NCI-H2107 treated with DMSO at 0.1 percent for 48 hours (cell line): ENCODE measurements at regions not wholly inside any gene's neighbourhood (a gene's known extent, or its start where the extent isn't known, plus 50 kb on each side); places are given as distances from the start of the nearest gene placed in this dataset.
A peak's percentile ranks its signal among the peaks of the same experiment; 100 is the strongest.

Experiments
- DNase-seq: peaks from one replicate; lab custom pipeline; 2025; ENCODE audit not compliant: unreplicated experiment; lab: John Stamatoyannopoulos, UW

DNA sequence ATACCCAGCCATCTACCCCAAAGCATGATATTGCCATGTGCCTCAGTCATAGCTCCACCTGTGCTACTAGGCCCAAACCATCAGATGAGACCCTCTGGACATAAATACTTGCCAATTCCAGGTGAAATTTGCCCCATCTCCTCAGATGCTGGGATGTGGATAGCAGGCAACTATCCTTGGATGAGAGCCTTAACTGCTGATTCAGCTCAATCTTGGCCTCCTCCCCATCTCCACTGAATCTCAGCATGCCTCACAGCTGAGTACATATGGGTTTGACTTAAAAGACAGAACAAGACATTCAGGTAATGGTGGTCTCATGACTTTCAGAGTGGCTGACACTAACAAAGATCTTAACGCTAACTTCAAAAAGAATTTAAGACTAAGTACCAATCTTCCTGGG is 50.8 kb upstream of the KLHL13 start:
- DNase-seq = no peak

DNA sequence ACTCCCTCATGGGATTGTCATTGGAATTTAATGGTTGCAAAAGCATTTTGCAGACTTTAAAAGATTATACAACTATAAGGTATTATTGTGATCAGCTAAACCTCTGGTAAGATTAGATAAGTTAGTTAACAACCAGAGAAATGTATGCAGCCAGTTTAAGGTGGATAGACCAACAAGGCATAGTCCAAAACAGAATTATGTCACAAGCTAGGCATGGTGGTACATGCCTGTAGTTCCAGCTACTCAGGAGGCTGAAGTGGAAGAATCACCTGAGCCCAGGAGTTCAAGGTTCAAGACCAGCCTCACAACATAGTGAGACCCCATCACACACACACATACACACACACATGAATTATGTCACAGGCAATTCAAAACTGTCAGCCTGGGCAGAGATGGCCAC is 54.7 kb upstream of the KLHL13 start:
- no peak for DNase-seq

DNA sequence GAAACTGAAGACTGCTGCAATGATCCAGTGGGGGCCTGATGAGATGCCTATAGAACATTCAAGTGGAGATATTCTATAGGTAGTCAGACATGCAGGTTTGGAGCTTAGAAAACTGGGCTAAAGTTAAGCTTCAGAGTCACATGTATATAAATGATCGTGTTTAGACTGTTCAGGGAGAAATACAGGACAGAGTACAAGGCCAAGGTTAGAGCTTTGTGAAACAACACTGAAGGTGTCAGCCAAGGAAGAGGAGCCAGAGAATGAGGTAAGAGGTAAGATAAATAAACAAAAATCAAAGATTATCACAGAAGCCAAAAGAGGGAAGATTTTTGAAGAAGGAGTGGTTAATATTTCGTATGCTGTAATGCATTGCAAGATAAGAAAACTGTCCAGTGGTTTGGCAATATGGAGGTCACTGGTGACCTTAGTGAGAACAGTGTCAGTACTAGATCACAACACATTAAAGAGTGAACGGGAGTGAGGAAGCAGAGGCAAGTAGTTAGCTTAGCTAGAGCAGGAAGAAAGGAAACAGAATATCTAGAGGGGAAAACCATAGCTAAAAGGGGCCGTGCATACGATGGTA is 58.0 kb upstream of the KLHL13 start:
- DNase-seq = no peak

DNA sequence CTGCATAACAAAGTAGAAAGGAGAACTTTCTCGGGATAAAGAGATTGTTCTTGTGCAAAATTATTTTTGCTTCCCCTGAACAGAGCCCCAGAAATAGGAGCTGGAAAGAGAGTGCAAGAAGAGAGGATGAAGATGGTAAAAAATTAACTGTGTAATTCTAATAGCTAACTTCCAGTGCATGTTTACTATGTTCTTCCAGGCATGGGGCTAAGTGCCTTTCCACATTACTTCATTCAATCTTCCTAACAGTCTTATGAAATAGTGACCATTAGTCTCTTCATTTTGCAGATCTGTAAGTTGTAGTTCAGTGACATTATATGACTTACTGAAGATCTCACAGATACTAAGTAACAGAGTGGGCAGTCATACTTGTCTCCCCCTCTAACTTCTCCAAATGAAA is 61.1 kb upstream of the KLHL13 start:
- DNase-seq = no peak

DNA sequence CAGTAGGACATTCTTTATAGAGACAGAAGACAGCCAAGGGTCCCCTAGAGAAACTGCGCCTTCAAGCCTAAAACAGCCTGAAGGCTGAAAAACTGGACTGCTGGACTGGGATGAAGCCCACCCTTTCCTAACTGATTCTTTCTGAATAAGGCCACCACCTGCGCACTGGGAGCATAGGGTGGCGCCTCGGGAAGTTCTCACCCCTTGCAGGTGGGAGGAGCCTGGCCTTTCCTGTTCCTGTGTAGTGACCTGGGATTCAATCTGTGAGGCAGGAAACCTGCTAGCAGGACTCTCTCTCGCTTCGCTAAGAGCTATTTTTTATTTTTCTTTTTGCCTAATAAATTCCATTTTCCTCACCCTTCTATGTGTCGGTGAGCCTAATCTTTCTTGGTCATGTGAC is 61.8 kb upstream of the KLHL13 start:
- DNase-seq = no peak

DNA sequence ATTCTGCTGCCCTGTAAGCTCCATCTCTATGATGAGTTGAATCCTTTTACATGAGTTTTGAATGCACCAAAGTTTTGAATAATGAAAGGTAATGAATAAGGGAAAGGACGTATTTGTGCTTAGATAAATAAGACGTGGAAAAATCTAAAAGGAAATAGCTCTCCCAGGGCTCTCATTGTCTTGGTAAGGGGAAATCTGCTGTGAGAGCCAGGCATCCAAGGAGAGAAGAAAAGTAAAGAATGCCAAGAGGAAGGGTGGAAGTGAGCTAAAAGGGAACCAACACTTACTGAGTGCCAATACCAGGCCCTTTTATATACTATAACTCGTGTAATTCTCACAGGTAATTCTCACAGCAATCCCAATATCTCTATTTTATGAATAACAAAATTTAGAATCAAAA is 62.6 kb upstream of the KLHL13 start:
- no peak for DNase-seq

DNA sequence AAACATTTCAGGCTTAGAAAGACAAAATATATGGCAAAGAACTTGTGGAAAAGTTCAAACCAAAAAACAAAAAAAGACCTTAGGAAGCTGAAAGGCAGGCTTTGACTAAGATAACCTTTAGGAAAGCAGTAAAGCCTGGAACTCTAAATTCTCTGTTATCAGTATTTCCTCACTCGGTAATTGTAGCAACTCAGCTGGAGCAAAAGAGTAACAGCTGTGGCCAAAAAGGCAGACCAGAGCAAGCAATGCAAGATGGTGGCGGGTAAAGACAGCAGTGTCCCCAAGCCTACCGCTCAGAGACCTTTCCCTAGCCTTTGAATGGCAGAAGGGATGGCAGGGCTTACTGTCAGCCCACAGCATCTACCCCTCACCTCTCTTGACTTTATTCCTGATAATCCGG is 63.1 kb upstream of the KLHL13 start:
- DNase-seq = no peak

DNA sequence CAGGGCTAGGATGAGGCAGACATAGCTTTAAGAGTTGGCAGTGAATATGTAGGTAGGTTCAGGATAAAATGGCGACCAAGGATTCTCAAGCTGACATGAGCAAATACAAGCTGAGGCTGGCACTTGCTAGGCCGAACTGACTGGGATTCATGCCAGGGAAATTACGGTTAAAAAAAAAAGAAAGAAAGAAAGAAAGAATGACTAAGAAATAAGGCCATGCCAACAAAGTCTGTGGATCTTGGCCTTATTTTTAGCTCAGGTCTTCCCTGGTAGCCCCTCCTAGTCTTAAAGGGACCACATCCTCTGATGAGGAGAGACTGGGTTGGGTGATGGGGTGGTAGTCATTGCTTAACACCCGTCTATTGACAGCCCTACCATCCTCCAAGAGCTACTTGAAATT is 64.4 kb upstream of the KLHL13 start:
- DNase-seq = no peak

DNA sequence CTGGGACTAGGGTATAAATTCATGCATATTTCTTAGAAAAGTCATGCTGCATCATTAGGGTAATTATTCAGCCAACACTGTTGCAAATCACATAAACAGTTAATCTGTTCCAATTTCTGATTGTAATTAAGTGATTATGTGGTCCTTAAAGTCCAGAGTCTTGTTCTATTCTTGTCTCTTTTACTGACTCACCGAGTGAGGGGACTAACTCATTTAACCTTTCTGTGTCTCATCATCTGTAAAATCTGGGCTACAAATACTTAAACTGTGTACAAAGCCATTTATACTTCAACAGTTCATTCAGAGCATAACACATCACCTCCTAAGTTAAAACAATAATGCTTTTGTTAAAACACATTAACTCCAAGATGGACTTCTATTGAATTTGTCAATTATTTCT is 65.4 kb upstream of the KLHL13 start:
- no peak for DNase-seq

DNA sequence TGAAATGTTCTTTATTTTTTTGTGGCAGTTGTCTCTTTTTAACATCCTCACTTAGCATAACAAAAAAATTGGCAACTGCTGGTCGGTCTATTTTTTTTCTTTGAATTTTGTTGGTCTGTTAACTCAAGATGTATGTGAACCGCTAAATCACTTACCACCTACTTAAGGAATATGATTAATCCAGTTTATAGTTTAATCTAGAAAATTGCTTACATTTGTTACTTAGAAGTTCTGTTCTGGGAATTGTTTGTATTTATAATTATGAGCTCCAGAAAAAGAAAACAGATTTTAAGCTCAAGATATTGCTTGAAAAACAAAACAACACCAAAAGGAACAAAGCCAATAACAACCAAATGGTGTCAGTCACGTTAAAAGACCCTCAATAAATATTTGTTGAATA is 66.1 kb upstream of the KLHL13 start:
- DNase-seq = no peak

DNA sequence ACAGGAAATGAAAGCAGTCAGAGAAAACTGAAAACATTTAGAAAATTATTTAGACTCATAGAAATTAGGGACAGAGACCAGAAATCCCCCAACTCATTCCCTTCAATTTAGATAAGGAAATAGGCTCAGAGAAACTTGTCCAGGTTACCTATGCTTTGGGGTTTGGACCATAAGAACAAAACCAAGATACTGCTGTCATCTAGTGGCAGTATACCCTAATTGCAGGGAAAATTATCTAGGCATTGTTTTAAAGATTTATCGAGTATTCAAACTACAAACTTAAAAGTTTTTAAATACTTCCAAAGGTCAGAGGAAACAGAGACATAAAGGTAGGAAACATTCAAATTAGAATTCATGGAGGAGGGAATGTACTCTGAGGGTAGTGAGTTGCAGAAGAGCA is 67.0 kb upstream of the KLHL13 start:
- DNase-seq = no peak

DNA sequence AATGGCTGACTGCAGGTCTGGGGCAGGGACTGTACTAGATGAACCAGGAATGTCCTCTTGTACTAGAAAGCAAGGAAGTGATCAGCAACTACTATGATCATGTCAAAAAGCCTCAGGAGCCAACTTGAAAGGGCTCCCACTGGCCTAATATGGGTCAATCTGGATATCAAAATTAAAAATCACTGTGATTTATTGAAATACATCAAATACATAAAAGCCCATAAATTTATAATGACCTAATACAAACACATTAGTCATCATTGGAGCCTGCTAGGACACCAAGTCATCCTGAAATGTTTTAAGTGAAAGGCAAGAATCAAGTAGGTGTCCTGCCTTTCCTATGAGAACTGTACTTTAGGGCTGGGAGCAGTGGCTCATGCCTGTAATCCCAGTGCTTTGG is 70.5 kb upstream of the KLHL13 start:
- no peak for DNase-seq

DNA sequence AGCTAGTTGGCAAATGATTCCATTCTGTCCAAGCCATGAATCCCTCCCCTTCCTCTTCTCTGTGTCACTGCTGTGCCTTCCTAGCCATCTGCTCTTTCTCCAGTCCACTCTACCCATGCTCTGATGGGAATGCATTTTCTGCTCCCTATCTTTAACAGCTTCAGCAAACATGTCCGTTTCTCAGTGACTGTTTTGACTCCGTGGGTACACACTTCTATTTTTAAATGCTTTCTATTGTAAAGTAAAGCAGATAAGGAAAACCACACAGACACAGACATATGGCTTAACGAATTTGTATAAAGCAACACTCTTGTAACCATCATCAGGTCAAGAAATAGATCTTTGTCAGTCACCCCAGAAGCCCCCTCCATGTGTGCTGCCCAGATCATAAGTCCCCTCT is 72.4 kb upstream of the KLHL13 start:
- DNase-seq = peak; percentile 37

DNA sequence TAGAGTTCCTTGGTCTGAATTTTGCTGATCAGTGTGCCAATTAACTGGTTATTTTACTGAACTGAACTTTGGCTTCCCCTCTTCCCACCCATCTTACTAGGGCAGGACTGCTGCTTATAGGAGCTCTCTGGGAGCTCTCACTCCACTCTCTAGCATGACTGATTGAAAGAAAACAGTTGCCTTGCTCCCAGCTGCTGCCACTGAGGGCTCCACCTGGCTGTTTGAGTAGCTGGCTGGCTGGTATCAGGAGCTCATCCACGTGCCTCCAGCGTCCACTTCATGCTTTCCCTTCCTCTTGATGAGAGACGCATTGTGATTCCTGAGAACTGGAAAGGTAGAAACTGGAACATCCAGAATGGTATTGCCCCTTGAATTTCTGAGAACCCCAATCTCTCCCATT is 73.0 kb upstream of the KLHL13 start:
- DNase-seq = peak; percentile 77

DNA sequence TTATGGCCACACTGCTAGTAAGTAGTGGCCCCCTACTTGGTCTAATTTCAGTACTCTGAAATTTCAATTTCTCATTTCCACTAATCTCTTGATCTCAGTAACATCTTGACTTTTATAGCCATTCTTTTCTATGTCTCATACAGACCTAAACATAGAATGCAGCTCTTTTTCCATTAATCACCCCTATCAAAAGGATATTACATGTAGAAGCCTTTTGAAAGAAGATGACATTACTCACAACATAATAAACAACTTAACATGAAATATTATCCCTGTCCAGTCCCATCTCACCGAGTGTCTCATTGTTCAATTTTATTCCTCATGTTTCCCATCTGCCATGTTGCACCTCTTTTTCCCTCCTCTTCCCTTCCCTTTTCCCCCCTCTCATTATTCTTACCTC is 81.1 kb upstream of the KLHL13 start:
- no peak for DNase-seq

DNA sequence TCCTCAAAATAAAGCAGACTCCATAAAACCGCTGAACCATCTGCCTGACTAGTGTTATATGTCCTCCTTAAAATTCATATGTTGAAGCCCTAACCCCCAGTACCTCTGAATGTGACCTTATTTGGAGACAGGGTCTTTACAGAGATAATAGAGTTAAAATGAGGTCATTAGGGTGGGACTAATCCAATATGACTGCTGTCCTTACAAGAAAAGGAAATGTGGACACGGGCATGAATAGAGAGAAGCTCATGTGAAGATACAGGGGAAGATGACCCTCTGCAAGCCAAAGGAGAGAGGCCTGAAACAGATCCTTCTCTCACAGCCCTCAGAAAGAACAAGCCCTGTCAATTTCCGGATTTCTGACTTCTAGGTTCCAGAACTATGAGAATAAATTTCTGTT is 82.0 kb upstream of the KLHL13 start:
- no peak for DNase-seq

DNA sequence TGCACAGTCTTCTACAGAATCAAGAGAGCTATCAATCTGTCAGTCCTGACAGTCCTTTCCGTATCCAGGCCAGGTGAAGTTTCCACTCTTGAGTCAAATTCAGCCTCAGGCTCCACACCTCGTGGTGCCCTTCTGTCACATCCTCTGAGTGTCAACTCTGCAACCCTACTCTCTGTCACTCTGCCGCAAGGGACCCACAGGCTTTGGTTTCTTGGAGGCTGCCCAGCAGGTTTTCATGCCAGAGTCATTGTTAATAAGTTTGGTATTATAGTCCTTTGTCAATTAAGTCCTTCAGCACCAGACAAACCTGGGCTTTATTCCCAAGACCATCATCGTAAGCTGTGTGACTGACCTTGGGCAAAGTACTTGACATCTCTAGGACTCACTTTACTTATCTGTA is 83.4 kb upstream of the KLHL13 start:
- DNase-seq = no peak

DNA sequence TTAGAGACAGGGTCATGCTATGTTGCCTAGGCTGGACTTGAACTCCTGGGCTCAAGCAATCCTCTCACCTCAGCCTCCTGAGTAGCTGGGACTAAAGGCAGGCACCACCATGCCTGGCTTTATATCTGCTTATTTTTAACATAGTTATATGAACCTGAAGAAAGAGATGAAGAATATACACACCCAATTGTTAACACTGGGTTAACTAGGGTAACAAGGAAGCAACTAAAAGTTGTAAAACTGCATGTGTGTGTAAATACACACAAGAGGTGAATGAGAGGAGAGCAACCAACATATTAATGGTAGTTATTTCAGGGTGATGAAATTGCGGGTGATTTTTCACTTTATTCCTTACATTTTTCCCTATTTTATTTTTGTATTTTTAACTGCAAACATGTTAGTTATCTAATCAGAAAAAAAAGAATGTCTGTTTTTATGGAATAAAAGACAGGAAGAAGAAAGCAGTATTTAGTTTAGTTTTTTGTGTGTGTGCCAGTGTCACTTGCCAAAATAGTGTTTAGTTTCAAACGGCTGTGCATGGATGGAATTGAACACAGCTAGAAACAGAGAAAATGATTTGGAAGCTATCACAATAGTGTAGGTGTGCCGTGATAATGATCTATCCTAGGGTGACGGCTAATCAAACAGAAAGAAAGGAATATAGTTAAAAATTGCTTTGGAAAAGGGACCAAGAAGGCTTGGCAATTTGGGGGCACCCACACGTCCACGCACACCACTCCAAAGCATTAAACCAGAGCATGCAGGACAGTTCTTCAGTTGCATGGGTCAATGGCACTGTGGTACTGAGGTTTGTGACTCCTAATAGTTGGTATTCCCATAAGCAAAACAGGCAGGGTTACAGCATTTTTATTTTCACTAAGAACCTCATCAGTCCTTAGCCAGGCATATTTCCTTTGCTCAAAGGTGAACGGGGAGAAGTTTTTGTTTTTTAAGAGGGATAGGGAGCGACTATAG is 89.1 kb upstream of the KLHL13 start:
- no peak for DNase-seq

DNA sequence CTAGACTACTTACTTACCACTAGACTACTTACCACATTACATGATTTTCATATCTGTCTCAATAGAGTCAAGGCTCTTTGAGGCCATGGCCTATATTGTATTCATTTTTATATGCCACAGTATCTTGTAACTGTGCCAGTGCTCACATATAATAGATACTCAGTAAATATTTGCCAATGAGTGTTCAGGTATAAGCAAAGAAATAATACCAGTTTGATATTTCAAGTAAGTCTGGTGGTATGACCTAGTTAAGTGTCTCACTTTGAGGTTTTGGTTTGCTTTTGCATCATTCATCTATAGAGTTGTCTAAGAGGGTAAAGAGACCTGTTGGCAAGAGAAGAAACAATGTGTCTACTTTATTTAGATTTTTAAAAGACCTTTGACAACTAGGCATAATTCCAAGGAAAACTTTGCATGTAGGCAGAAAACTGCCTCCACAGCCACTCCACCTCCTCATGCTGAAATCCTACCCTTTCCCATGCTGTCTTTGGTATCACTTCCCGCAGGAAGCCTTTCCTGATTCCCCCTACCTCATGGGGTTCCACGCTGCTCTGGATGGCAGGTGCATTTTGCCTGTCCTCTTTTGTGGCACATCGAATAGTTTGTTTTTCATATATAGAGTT is 91.3 kb upstream of the KLHL13 start:
- peak; percentile 93 for DNase-seq

DNA sequence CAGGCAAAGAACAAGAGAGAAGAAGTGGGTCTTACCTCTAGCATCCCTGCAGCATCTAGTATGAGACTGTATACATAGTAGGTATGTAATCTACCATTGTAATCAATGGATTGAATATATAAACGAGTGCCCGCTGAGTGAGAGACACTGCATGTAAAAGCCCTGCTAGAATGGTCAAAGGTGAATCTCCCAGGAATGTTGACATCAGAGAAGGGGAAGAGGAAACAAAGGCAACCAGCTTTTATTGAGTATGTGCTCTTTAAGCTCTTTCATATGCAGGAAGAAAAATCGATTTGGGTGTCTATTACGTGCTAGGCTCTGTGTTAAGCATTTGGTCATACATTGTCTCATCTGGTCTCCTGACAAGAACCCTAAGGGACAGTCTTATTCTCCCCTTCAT is 91.9 kb upstream of the KLHL13 start:
- DNase-seq = peak; percentile 40

DNA sequence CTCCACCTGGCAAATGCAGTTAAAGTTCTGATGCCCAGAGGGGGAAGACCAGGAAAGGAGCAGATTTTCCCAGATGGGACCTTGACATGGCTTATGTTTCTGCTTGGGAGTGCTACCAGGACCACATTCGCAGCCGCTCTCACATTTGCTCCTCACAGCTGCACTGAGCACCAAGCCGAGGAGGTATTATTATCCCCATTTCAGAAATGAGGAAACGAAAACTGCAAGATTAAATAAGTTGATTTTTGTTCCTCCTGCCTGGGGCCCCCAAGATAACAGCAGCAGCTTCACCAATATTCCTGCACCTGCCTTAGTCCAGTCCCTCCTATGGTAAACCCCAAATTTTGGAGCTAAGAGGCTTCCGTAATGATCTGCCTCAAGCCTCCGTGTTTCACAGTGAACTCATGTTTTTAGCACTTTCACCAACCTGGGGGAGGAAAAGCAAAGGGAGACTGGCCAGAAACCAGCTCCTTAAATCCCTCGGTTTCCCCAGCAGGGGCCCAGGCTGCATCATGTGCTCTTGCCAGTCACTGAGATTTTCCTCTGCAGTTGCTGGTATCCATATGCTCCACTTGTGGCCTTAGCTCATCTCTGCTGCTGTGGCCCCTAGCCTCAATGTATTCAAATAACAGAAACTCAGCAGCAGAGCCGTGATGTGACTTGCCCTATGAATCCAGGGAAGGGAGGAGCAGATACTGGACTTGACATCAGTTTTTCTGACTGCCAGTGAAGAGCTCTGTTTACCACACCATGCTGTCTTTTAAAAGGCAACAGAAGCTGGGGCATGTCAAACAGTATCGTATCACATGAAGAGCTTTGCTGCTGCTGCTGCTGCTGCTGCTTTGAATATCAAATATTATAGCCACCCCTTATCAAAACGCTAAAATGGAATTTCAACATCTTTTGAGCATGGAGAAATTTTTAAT is 95.5 kb upstream of the KLHL13 start:
- peak; percentile 65 for DNase-seq
